ENCODE measurements at regions not wholly inside any gene's neighbourhood (a gene's known extent, or its start where the extent isn't known, plus 50 kb on each side); places are given as distances from the start of the nearest gene placed in this dataset.

- Histone ChIP-seq H3K4me1 (ENCODE audit: low read depth) (no peaks in the 10 kb centered on the region), H3K36me3 (ENCODE audit: low read depth) (no peaks in the 10 kb centered on the region), H3K9me3 (no peaks in the 10 kb centered on the region), H3K4me3 (no peak overlapping the region)
- ATAC-seq (peak; percentile 88), DNase-seq (peak; percentile 71 to 83 (median 83))
- TF ChIP-seq, protein P1, sequence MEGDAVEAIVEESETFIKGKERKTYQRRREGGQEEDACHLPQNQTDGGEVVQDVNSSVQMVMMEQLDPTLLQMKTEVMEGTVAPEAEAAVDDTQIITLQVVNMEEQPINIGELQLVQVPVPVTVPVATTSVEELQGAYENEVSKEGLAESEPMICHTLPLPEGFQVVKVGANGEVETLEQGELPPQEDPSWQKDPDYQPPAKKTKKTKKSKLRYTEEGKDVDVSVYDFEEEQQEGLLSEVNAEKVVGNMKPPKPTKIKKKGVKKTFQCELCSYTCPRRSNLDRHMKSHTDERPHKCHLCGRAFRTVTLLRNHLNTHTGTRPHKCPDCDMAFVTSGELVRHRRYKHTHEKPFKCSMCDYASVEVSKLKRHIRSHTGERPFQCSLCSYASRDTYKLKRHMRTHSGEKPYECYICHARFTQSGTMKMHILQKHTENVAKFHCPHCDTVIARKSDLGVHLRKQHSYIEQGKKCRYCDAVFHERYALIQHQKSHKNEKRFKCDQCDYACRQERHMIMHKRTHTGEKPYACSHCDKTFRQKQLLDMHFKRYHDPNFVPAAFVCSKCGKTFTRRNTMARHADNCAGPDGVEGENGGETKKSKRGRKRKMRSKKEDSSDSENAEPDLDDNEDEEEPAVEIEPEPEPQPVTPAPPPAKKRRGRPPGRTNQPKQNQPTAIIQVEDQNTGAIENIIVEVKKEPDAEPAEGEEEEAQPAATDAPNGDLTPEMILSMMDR (IDR thresholded peaks at IDR 0.05), result peak; percentile 46
- intact Hi-C loops (cut with DNase I, micrococcal nuclease), result no loop called here
Observed at GRCh38 chr9:107422189-107423185, 67.1 kb downstream of the KLF4 start.

- intact Hi-C loops (cut with DNase I, micrococcal nuclease), result no loop called here
- Histone ChIP-seq H3K4me3 (no peak overlapping the region), H3K4me1 (ENCODE audit: low read depth) (no peaks in the 10 kb centered on the region), H3K9me3 (no peaks in the 10 kb centered on the region), H3K36me3 (ENCODE audit: low read depth) (no peaks in the 10 kb centered on the region)
- no peak for ATAC-seq
- TF ChIP-seq, protein P1 (IDR thresholded peaks at IDR 0.05), result no peak
- no peak for DNase-seq
Observed at GRCh38 chr9:107410420-107410819, 79.1 kb downstream of the KLF4 start.

DNA sequence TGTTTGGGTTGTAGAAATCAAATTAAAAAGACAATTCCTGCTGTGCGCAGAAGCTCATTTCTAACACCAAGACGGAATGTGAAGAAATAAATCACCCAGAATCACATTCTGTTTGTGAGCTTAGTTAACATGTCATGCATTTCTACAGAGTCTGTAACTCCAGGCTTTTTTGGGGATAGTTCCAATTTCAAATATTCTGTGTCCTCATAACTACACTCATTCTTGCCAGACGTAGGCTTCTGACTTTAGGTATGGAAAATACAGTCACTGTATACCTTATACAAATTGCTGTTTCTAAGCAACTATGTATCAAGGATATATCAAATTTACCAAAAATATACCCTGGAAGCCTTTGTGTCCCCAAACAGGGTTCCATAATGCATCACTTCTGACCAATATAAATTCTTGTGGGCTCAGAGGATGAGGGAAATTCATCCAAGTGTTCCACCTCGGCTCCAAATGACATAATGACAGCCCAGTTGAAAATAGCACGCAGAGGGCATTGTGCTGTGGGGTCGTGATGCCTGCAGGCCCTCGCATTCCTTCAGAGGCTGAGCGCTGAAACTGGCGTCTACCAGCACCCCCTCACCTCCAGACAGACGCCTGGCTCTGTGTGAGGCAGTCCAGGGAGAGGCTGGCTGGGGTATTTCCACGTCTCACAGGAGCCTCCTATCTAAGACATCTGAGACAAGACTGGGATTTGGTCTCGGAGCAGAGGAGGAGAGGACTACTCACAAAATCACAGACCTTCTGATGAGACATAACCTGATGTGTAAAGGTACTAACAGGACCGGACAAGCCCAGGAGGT, 79.8 kb downstream of the KLF4 start:
- Histone ChIP-seq H3K4me1 (ENCODE audit: low read depth) (no peaks in the 10 kb centered on the region), H3K9me3 (no peaks in the 10 kb centered on the region), H3K36me3 (ENCODE audit: low read depth) (no peaks in the 10 kb centered on the region), H3K4me3 (no peak overlapping the region)
- DNase-seq (no peak), ATAC-seq (no peak)
- intact Hi-C loops (cut with DNase I, micrococcal nuclease), result no loop called here
- TF ChIP-seq, protein P1 (IDR thresholded peaks at IDR 0.05), result no peak

DNA sequence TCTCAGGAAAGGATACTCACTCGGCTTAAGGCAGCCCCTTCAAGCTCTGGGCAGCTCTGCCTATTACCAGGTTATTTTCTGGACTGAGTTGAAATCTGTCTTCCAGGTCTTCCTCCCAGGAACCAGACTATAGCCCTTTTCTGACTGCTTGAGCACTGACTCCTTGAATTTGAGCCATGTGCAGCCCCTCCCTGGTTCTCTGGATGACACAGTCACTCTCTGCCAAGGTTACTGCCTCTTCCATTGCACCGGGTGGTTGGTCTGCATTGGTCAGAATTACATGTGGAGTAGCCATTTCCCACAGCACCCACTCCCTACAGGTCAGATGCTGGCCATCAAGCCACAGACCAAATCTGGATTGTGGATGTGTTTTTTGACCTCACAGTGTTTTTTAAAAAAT, 81.9 kb downstream of the KLF4 start:
- intact Hi-C loops (cut with DNase I, micrococcal nuclease), result no loop called here

DNA sequence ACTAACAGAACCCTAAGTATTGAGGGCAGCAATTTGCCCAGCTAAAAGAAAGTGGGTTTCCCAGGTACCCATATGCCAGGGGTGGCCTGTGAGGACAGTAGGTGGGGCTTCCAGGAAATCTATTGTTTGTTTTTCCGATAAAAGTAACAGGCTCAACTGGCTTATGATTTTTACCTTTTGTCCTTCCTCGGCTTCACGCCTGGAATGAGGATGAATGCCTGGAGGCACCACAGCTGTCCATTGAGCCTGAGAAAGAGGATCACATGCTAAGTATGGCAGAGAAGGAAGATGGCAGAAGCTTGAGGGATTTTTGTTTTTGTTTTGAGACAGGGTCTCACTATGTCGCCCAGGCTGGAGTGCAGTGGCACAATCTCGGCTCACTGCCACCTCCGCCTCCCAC, 84.1 kb downstream of the KLF4 start:
- H3K9me3 ChIP-seq, result no peaks in the 10 kb centered on the region
- intact Hi-C loops (cut with DNase I, micrococcal nuclease), result no loop called here
- H3K4me1 ChIP-seq (ENCODE audit: low read depth), result no peaks in the 10 kb centered on the region
- no peak for ATAC-seq
- no peak for DNase-seq
- TF ChIP-seq, protein P1 (IDR thresholded peaks at IDR 0.05), result no peak
- no peak overlapping the region for H3K4me3 ChIP-seq
- H3K36me3 ChIP-seq (ENCODE audit: low read depth), result no peaks in the 10 kb centered on the region

More for the DNA sequence above, 81.9 kb downstream of the KLF4 start:
- Histone ChIP-seq H3K36me3 (ENCODE audit: low read depth) (no peaks in the 10 kb centered on the region), H3K4me3 (no peak overlapping the region), H3K4me1 (ENCODE audit: low read depth) (no peaks in the 10 kb centered on the region), H3K9me3 (no peaks in the 10 kb centered on the region)
- TF ChIP-seq, protein P1 (IDR thresholded peaks at IDR 0.05), result no peak
- DNase-seq (no peak), ATAC-seq (no peak)
